ENCODE measurements at regions not wholly inside any gene's neighbourhood (a gene's known extent, or its start where the extent isn't known, plus 50 kb on each side); places are given as distances from the start of the nearest gene placed in this dataset.

GRCh38 chr14:98612434-98613200, 659.4 kb downstream of the BCL11B start:
- DNase-seq (ENCODE audit: low spot score) = no peak

DNA sequence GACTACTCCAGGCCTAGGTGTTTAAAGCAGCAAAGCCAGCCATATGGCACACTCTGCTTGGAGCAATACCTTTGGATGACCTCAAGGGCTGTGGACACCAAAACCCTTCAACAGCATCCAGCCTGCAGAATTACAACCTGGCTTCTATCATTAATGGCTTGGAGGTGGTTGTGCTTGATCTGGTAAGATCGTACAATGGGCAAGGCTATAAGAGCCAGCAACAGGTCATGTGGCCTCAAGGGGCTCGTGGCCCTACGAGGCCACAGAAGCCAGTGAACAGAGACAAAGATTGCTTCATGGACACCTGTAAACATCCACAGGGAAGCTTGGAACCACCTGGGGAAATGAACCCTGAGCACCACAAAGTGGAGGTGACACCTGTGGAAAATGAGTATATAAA, 657.3 kb downstream of the BCL11B start:
- DNase-seq (ENCODE audit: low spot score) = no peak

DNA sequence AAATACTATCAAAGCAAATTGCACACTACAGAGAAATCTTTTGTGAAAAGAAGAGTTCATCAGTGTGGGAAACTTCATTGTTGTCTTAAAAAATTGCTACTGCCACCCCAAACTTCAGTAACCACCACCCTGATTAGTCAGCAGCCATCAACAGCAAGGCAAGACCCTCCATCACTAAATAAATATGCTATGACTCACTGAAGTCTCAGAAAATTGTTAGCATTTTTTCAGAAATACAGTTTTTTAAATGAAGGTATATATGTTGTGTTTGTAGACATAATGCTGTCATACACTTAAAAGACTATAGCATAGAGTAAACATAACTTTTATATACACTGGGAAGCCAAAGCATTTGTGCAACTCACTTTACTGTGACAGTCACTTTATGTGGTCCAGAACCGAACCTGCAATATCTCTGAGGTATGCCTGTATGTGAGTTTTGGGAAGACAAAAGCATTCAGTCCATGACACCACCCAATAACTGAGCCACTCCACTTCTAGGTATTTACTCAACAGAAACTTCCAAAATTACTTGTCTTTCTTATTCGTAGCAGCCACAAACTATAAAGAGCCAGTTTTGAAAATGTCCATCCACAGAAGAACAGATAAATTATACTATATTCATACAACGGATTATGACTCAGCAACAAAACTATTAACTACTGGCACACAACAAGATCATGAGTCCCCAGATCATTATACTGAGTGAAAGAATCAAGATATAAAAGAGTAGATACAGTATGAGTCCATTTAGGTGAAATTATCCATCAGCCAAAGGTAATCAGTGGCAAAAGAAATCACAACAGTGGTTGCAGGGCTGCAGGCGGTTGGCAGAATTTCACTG, 649.6 kb downstream of the BCL11B start:
- DNase-seq (ENCODE audit: low spot score) = no peak

GRCh38 chr14:98623788-98624415, 648.1 kb downstream of the BCL11B start:
- DNase-seq (ENCODE audit: low spot score) = no peak

DNA sequence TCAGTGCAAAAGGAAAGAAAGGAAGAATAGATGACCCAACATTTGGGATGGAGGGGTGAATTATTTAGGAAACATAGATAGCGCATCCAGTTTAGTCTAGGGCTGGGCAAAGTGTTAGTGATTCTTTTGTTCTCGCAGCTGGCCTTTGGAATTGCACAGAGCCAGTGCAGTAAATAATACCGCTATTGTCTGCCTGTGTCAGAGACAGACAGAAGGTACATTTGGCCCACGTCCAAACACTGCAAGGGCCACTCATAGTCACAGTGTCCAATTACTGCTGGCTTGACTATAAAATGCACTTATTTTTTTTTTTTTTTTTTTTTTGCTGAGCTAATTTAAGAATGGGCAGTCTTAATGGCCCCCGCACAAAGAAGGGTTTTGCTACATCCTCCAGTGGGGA, 638.6 kb downstream of the BCL11B start:
- no peak for DNase-seq (ENCODE audit: low spot score)

GRCh38 chr14:98634043-98634820, 637.8 kb downstream of the BCL11B start:
- DNase-seq (ENCODE audit: low spot score) = no peak

DNA sequence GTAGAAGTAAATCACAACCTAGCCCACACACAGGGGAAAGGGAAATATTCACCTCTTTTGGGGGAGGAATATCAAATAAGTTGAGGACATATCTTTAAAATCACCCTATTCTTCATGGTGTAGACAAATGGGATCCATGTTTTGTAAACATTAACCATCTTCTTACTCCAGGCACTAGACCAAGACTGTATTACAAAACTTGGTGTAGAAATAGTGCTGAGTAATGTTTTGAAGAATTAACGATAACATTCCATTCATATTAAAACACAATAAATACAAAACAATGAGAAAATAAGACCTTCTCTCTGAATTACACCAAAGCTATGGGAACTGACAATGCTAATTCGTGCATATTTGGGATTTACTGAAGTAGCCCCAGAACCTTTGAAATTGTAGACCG, 633.6 kb downstream of the BCL11B start:
- DNase-seq (ENCODE audit: low spot score) = no peak

DNA sequence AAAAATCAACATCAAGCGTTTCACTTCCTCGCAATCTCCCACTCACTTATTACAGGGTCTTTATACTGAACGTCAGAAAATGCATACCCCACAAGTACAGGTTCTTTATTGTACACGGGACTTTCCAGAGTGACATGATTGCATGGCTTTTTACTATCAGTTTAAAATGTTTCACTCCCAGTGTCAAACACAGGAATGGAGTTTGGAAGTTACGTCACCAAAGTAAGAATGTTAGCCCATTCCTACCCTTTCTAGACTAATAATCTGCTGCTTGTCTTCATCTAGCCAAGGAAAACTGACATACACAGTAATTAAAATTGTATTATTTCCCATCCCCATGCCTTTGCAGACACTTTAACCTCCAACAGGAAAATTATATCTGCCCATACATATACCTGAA, 624.2 kb downstream of the BCL11B start:
- no peak for DNase-seq (ENCODE audit: low spot score)

DNA sequence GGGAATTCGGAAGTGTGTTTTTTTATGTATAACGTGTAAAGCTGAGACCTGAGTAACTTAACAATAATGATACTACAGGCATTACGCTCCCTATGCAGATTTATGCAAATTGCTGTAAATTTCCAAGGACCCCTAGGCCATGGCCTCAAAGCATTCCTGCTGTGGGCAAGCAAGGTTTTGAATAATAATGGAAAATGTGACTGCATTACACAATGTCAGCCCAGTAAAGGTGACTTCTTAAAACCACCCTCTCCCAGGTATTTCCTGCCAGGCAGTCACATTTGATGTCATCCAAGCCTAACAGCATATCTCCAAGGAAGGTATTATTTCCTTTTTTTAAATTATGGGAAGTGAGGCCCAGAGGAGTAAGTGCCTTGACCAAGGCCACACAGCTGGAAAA, 621.0 kb downstream of the BCL11B start:
- DNase-seq (ENCODE audit: low spot score) = no peak

GRCh38 chr14:98665007-98665406, 607.0 kb downstream of the BCL11B start:
- DNase-seq (ENCODE audit: low spot score) = no peak

- no peak for DNase-seq (ENCODE audit: low spot score)
These were observed 605.5 kb downstream of the BCL11B start for GRCh38 chr14:98666545-98666944.

GRCh38 chr14:98682033-98682432, 590.0 kb downstream of the BCL11B start:
- DNase-seq (ENCODE audit: low spot score) = no peak

GRCh38 chr14:98682726-98683125, 589.3 kb downstream of the BCL11B start:
- DNase-seq (ENCODE audit: low spot score) = no peak

- no peak for DNase-seq (ENCODE audit: low spot score)
These were observed 587.5 kb downstream of the BCL11B start for GRCh38 chr14:98684468-98684867.

- no peak for DNase-seq (ENCODE audit: low spot score)
These were observed 586.3 kb downstream of the BCL11B start for GRCh38 chr14:98685725-98686124.

- no peak for DNase-seq (ENCODE audit: low spot score)
These were observed 583.6 kb downstream of the BCL11B start for GRCh38 chr14:98688446-98688845.

DNA sequence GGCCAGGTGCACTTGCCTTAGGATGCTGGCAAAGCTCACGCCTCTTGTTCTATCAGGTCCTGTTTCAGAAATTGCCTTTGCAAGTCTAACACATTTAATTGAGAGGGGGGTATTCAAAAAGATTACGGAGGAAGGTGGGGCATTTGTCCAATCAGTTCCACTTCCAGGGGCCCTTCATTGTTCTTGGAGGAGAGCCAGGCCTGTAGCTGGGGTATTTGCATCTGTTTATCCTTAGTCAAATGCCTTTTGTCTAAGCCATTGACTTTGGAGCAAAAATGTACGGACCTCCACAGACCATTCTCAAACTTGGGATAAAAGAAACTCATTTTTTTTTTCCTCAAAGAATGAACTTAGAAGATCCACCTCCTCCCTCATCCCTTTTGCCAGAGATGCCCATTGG, 582.0 kb downstream of the BCL11B start:
- DNase-seq (ENCODE audit: low spot score) = no peak

GRCh38 chr14:98692832-98693231, 579.2 kb downstream of the BCL11B start:
- no peak for DNase-seq (ENCODE audit: low spot score)

GRCh38 chr14:98694541-98694940, 577.5 kb downstream of the BCL11B start:
- DNase-seq (ENCODE audit: low spot score) = no peak

DNA sequence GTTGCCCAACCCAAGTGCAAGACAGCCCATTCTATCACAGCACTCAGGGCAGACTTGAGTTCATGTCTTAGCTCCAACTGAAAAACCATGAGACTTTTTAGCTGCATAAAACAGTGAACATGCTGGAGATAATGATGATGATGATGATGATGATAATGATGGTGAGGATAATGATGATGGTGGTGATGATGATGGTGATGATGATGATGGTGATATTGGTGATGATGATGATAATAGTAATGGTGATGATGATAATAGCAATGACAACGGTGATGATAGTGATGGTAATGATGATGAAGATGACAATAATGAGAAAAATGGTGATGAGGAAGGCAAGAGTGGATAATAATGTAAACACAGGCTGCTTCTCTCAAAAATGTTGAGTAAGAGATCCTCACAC, 576.2 kb downstream of the BCL11B start:
- DNase-seq (ENCODE audit: low spot score) = no peak

DNA sequence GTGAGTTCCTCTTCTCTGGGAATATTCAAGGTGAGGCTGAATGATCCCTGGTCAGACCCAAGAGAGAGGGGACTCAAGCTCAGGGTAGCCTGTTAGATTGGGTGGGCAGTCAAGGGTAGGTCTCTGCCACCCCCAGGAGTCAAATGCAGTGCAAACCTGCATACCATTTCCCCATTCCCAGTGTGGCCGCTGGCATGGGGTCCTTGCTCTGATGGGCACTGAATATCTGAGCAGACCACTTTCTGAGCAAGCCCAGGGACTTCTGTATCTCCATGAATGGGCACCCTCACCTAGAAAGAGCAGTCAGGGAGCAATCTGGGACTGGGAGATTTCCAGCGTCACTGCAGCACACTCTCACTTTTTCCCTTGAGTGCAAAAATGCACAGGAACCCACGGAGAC, 573.7 kb downstream of the BCL11B start:
- DNase-seq (ENCODE audit: low spot score) = no peak

- DNase-seq (ENCODE audit: low spot score) = no peak
These were observed 571.2 kb downstream of the BCL11B start for GRCh38 chr14:98700748-98701147.

All from CD4-positive, alpha-beta T cell treated with Interleukin-15 for 4 hours (primary cell).